Right renal cortex interstitium (tissue), 3 donors: ENCODE measurements at regions not wholly inside any gene's neighbourhood (a gene's known extent, or its start where the extent isn't known, plus 50 kb on each side); places are given as distances from the start of the nearest gene placed in this dataset.

ENCODE experiments used
- DNase-seq, 3 donors: peaks; one replicate each; pipeline ENCODE4 v3.0.0-alpha.2; 2013; ENCODE audit warnings: low read depth in 3 of 3, low spot score in 2 of 3

GRCh38 chr9:108724122-108724521 is 131.7 kb downstream of the ACTL7B start:
- no peak for DNase-seq

- DNase-seq: no peak
Measured at GRCh38 chr9:108722396-108722795, 133.4 kb downstream of the ACTL7B start.

GRCh38 chr9:108720191-108720642 is 135.6 kb downstream of the ACTL7B start:
- no peak for DNase-seq

GRCh38 chr9:108710424-108710823 is 145.4 kb downstream of the ACTL7B start:
- DNase-seq: no peak

- no peak for DNase-seq
Measured at GRCh38 chr9:108709997-108710396, 145.8 kb downstream of the ACTL7B start.

- DNase-seq: no peak
Measured at GRCh38 chr9:108709126-108709525, 146.7 kb downstream of the ACTL7B start.

GRCh38 chr9:108708448-108708847 is 147.3 kb downstream of the ACTL7B start:
- DNase-seq: no peak

GRCh38 chr9:108707120-108707519 is 148.7 kb downstream of the ACTL7B start:
- no peak for DNase-seq

- no peak for DNase-seq
Measured at GRCh38 chr9:108704156-108704852, 151.5 kb downstream of the ACTL7B start.

GRCh38 chr9:108703429-108703828 is 152.4 kb downstream of the ACTL7B start:
- DNase-seq: peak in 1 of 3 donors; percentile 2

- no peak for DNase-seq
Measured at GRCh38 chr9:108702681-108703080, 153.1 kb downstream of the ACTL7B start.

GRCh38 chr9:108698801-108699200 is 157.0 kb downstream of the ACTL7B start:
- no peak for DNase-seq

GRCh38 chr9:108698231-108698630 is 157.6 kb downstream of the ACTL7B start:
- no peak for DNase-seq

GRCh38 chr9:108696156-108696555 is 159.6 kb downstream of the ACTL7B start:
- no peak for DNase-seq

GRCh38 chr9:108694170-108694569 is 161.6 kb downstream of the ACTL7B start:
- no peak for DNase-seq

GRCh38 chr9:108691614-108692013 is 164.2 kb downstream of the ACTL7B start:
- DNase-seq: no peak

- no peak for DNase-seq
Measured at GRCh38 chr9:108688676-108689075, 167.1 kb downstream of the ACTL7B start.

GRCh38 chr9:108688051-108688450 is 167.7 kb downstream of the ACTL7B start:
- DNase-seq: no peak

GRCh38 chr9:108687006-108687987 is 168.5 kb downstream of the ACTL7B start:
- DNase-seq: no peak

- no peak for DNase-seq
Measured at GRCh38 chr9:108684288-108685025, 171.3 kb downstream of the ACTL7B start.

- no peak for DNase-seq
Measured at GRCh38 chr9:108683245-108683644, 172.5 kb downstream of the ACTL7B start.
